BE2C (cell line): ENCODE measurements at regions not wholly inside any gene's neighbourhood (a gene's known extent, or its start where the extent isn't known, plus 50 kb on each side); places are given as distances from the start of the nearest gene placed in this dataset.

Experiments
- DNase-seq: peaks from one replicate; pipeline ENCODE4 v3.0.0-alpha.2; 2020
- H3K27me3 ChIP-seq: fragments of 250-450 bp; sonication (Bioruptor Pico); 2 replicates; pipeline ENCODE4 v1.5.1; 2020; ENCODE audit warnings: mild to moderate bottlenecking
- H3K36me3 ChIP-seq: fragments of 250-450 bp; sonication (Bioruptor Pico); 2 replicates; pipeline ENCODE4 v1.5.1; 2020; ENCODE audit warnings: mild to moderate bottlenecking
- H3K4me1 ChIP-seq: fragments of 250-450 bp; sonication (Bioruptor Pico); 2 replicates; pipeline ENCODE4 v1.5.1; 2020
- H3K4me3 ChIP-seq: 2 replicates; pipeline ENCODE4 v1.5.1; 2011; ENCODE audit warnings: low read depth, low read length
- H3K9me3 ChIP-seq: fragments of 250-450 bp; sonication (Bioruptor Pico); 2 replicates; pipeline ENCODE4 v1.5.1; 2020
- CTCF ChIP-seq: IDR thresholded peaks from 2 replicates; pipeline ENCODE4 v1.5.1; 2012; ENCODE audit warnings: mild to moderate bottlenecking, low read depth, low read length

- no peaks in the 10 kb centered on the region for H3K4me1 ChIP-seq
- H3K4me3 ChIP-seq, result no peak overlapping the region
- no peak for DNase-seq
- no peaks in the 10 kb centered on the region for H3K27me3 ChIP-seq
- no peaks in the 10 kb centered on the region for H3K9me3 ChIP-seq
- no peaks in the 10 kb centered on the region for H3K36me3 ChIP-seq
- no peak for TF ChIP-seq CTCF
Measured at GRCh38 chr20:50417484-50418235, 92.5 kb upstream of the PTPN1 start.

GRCh38 chr20:50418890-50419642 is 91.1 kb upstream of the PTPN1 start:
- DNase-seq, result no peak
- Histone ChIP-seq H3K36me3 (no peaks in the 10 kb centered on the region), H3K9me3 (no peaks in the 10 kb centered on the region), H3K4me1 (no peaks in the 10 kb centered on the region), H3K27me3 (no peaks in the 10 kb centered on the region), H3K4me3 (no peak overlapping the region)
- no peak for TF ChIP-seq CTCF

- no peak for DNase-seq
- H3K4me1 ChIP-seq, result no peaks in the 10 kb centered on the region
- no peaks in the 10 kb centered on the region for H3K36me3 ChIP-seq
- TF ChIP-seq CTCF, result no peak
- no peaks in the 10 kb centered on the region for H3K9me3 ChIP-seq
- no peak overlapping the region for H3K4me3 ChIP-seq
- H3K27me3 ChIP-seq, result no peaks in the 10 kb centered on the region
Measured at GRCh38 chr20:50420380-50420779, 89.8 kb upstream of the PTPN1 start.

- Histone ChIP-seq H3K27me3 (no peaks in the 10 kb centered on the region), H3K4me1 (no peaks in the 10 kb centered on the region), H3K9me3 (no peaks in the 10 kb centered on the region), H3K36me3 (no peaks in the 10 kb centered on the region), H3K4me3 (no peak overlapping the region)
- TF ChIP-seq CTCF, result no peak
- no peak for DNase-seq
Measured at GRCh38 chr20:50421356-50422340, 88.5 kb upstream of the PTPN1 start.

GRCh38 chr20:50423758-50424157 is 86.4 kb upstream of the PTPN1 start:
- no peak for DNase-seq
- H3K4me3 ChIP-seq, result no peak overlapping the region
- no peak for TF ChIP-seq CTCF
- H3K27me3 ChIP-seq, result no peaks in the 10 kb centered on the region
- H3K9me3 ChIP-seq, result no peaks in the 10 kb centered on the region
- H3K36me3 ChIP-seq, result no peaks in the 10 kb centered on the region
- no peaks in the 10 kb centered on the region for H3K4me1 ChIP-seq
